Epidermal melanocyte (primary cell): ENCODE measurements at regions not wholly inside any gene's neighbourhood (a gene's known extent, or its start where the extent isn't known, plus 50 kb on each side); places are given as distances from the start of the nearest gene placed in this dataset.

Source experiments
- DNase-seq: peaks from one replicate; pipeline ENCODE4 v3.0.0; 2011; ENCODE audit warnings: low spot score; ENCODE audit not compliant: insufficient read length

GRCh38 chr20:41671143-41671542 lies 53.0 kb upstream of the CHD6 start:
- DNase-seq, result no peak

GRCh38 chr20:41670631-41671030 lies 52.5 kb upstream of the CHD6 start:
- DNase-seq, result no peak

- DNase-seq, result no peak
Measured at GRCh38 chr20:41669708-41670263, 51.6 kb upstream of the CHD6 start.

- DNase-seq, result no peak
Measured at GRCh38 chr20:41668057-41668749, 50.0 kb upstream of the CHD6 start.
